HCT116 (cell line): ENCODE measurements at regions not wholly inside any gene's neighbourhood (a gene's known extent, or its start where the extent isn't known, plus 50 kb on each side); places are given as distances from the start of the nearest gene placed in this dataset.

Source experiments
- ATAC-seq: fragments of 200-7000 bp; cut with Tn5 transposase; 2 replicates; pipeline ENCODE4 v1.9.1; 2020; ENCODE audit warnings: mild to moderate bottlenecking, moderate library complexity
- BruUV-seq: library from RNA; stranded (reverse); fragments of 400-500 nt; replicated peaks from 2 replicates; lab custom pipeline; 2021; lab: Mats Ljungman, UMichigan
- CTCF ChIA-PET: fragments of 300-600 bp; sonication (Branson Sonifier 250); formaldehyde crosslinking; loops from one replicate; lab custom pipeline; 2021; ENCODE audit warnings: antibody characterized with exemption; lab: Charles Lee
- POLR2A ChIA-PET: fragments of 300-600, 350-600 bp; sonication (Branson Sonifier 250); formaldehyde crosslinking; loops from one replicate; lab custom pipeline; 2021; ENCODE audit warnings: antibody characterized with exemption; lab: Charles Lee
- RAD21 ChIA-PET, 2 experiments: fragments of 300-600 bp; sonication (Branson Sonifier 250); formaldehyde crosslinking; loops; one replicate each; lab custom pipeline; 2023; ENCODE audit warnings: low total read pairs in 2 of 2; ENCODE audit not compliant: uncharacterized antibody in 2 of 2, unreplicated experiment in 2 of 2, low non-redundant PET in 1 of 2; lab: Charles Lee
- DNase-seq: peaks from one replicate; pipeline ENCODE4 v3.0.0-alpha.2; 2010; ENCODE audit warnings: low read depth, low spot score
- H2AFZ ChIP-seq: fragments of 200-600 bp; shearing (Covaris generic), sonication (generic); 2 replicates; pipeline ENCODE4 v1.6.1; 2017; ENCODE audit warnings: low read depth, mixed run types, mixed read lengths, antibody characterized with exemption, low read length; ENCODE audit not compliant: poor library complexity, severe bottlenecking
- H3K27ac ChIP-seq: 2 replicates; pipeline ENCODE4 v1.5.1; 2012; ENCODE audit warnings: low read depth, low read length
- H3K27me3 ChIP-seq: fragments of 200-600 bp; sonication (generic); 2 replicates; pipeline ENCODE4 v1.6.1; 2016; ENCODE audit warnings: mixed run types, low read length, mixed read lengths; ENCODE audit not compliant: insufficient read depth
- H3K36me3 ChIP-seq, 2 experiments: fragments of 200-500 bp in 1 of 2; fragments of 200-600 bp in 1 of 2; sonication (Bioruptor generic) in 1 of 2; sonication (generic) in 1 of 2; 2 replicates each; pipeline versions ENCODE4 v1.5.1 to v1.6.1; 2014 to 2016; ENCODE audit warnings: low read length in 2 of 2, inconsistent platforms in 1 of 2, mixed read lengths in 1 of 2, mixed run types in 1 of 2; ENCODE audit not compliant: insufficient read depth in 2 of 2, control insufficient read depth in 1 of 2
- H3K4me1 ChIP-seq, 2 experiments: fragments of 200-600 bp in 1 of 2; sonication (generic) in 1 of 2; 2 replicates each; pipeline versions ENCODE4 v1.5.1 to v1.6.1; 2012 to 2017; ENCODE audit warnings: low read length in 2 of 2, inconsistent platforms in 1 of 2, mild to moderate bottlenecking in 1 of 2, mixed read lengths in 1 of 2, mixed run types in 1 of 2, moderate library complexity in 1 of 2; ENCODE audit not compliant: insufficient read depth in 2 of 2, control insufficient read depth in 1 of 2
- H3K4me2 ChIP-seq: fragments of 200-600 bp; sonication (generic); 2 replicates; pipeline ENCODE4 v1.6.1; 2017; ENCODE audit warnings: mixed run types, low read length, mixed read lengths
- H3K4me3 ChIP-seq, 2 experiments: fragments of 200-600 bp in 1 of 2; sonication (generic) in 1 of 2; replicated peaks in 1 of 2; 2 replicates each; pipeline ENCODE4 v1.5.1; 2011 to 2016; ENCODE audit warnings: low read length in 2 of 2, control low read depth in 1 of 2, low read depth in 1 of 2, mild to moderate bottlenecking in 1 of 2, mixed read lengths in 1 of 2, mixed run types in 1 of 2
- H3K79me2 ChIP-seq: fragments of 200-600 bp; sonication (generic); 2 replicates; pipeline ENCODE4 v1.6.1; 2017; ENCODE audit warnings: mild to moderate bottlenecking, mixed run types, low read length, moderate library complexity, mixed read lengths; ENCODE audit not compliant: insufficient read depth
- H3K9ac ChIP-seq: fragments of 200-600 bp; sonication (generic); 2 replicates; pipeline ENCODE4 v1.6.1; 2016; ENCODE audit warnings: low read length, mixed read lengths
- H3K9me2 ChIP-seq: fragments of 200-600 bp; sonication (generic), shearing (Covaris generic); 2 replicates; pipeline ENCODE4 v1.6.1; 2017; ENCODE audit warnings: mixed run types, mild to moderate bottlenecking, moderate library complexity; ENCODE audit not compliant: insufficient read depth
- H3K9me3 ChIP-seq, 2 experiments: fragments of 200-500 bp in 1 of 2; fragments of 200-600 bp in 1 of 2; sonication (Bioruptor generic) in 1 of 2; sonication (generic) in 1 of 2; 2 replicates each; pipeline ENCODE4 v1.6.1; 2014 to 2017; ENCODE audit warnings: low read length in 2 of 2, mixed read lengths in 2 of 2, inconsistent platforms in 1 of 2, low read depth in 1 of 2, mild to moderate bottlenecking in 1 of 2, mixed run types in 1 of 2, moderate library complexity in 1 of 2; ENCODE audit not compliant: control insufficient read depth in 1 of 2, insufficient read depth in 1 of 2
- H4K20me1 ChIP-seq: fragments of 200-600 bp; sonication (generic), shearing (Covaris generic); 2 replicates; pipeline ENCODE4 v1.6.1; 2017; ENCODE audit warnings: mixed run types, mild to moderate bottlenecking, moderate library complexity; ENCODE audit not compliant: insufficient read depth
- ATF3 ChIP-seq: IDR thresholded peaks from 2 replicates; pipeline ENCODE4 v1.6.1; 2012
- CBX3 ChIP-seq: IDR thresholded peaks from 2 replicates; pipeline ENCODE4 v1.6.1; 2012; ENCODE audit warnings: low read depth
- CEBPB ChIP-seq: IDR thresholded peaks from 2 replicates; pipeline ENCODE4 v1.6.1; 2012; ENCODE audit warnings: low read depth
- CTCF ChIP-seq, 3 experiments: fragments of 200-600 bp in 1 of 3; sonication (generic) in 1 of 3; IDR thresholded peaks in 2 of 3; conservative IDR thresholded peaks in 1 of 3; 2 replicates each; pipeline ENCODE4 v1.5.1; 2012 to 2017; ENCODE audit warnings: low read depth in 2 of 3, low read length in 2 of 3, antibody characterized with exemption in 1 of 3, borderline replicate concordance in 1 of 3, control low read depth in 1 of 3, mild to moderate bottlenecking in 1 of 3, mixed read lengths in 1 of 3, mixed run types in 1 of 3, moderate library complexity in 1 of 3; ENCODE audit not compliant: insufficient read depth in 1 of 3
- EGR1 ChIP-seq: IDR thresholded peaks from 2 replicates; pipeline ENCODE4 v1.6.1; 2012; ENCODE audit warnings: low read depth
- ELF1 ChIP-seq: IDR thresholded peaks from 2 replicates; pipeline ENCODE4 v1.6.1; 2012; ENCODE audit warnings: low read depth, borderline replicate concordance
- EZH2 ChIP-seq: fragments of 200-600 bp; sonication (generic); IDR thresholded peaks from 2 replicates; pipeline ENCODE4 v1.6.1; 2017; ENCODE audit warnings: antibody characterized with exemption, mixed run types
- EZH2phosphoT487 ChIP-seq: fragments of 200-600 bp; IDR thresholded peaks from 2 replicates; pipeline ENCODE4 v1.6.1; 2018; ENCODE audit warnings: antibody characterized with exemption, borderline replicate concordance
- JUND ChIP-seq: IDR thresholded peaks from 2 replicates; pipeline ENCODE4 v1.6.1; 2012
- POLR2A ChIP-seq: IDR thresholded peaks from 2 replicates; pipeline ENCODE4 v1.7.0; 2011; ENCODE audit warnings: borderline replicate concordance; ENCODE audit not compliant: insufficient read depth, insufficient read length; ENCODE audit errors: extremely low read depth
- POLR2AphosphoS5 ChIP-seq: IDR thresholded peaks from 2 replicates; pipeline ENCODE4 v1.6.1; 2011; ENCODE audit warnings: mild to moderate bottlenecking, low read depth, low read length, moderate library complexity
- RAD21 ChIP-seq: IDR thresholded peaks from 2 replicates; pipeline ENCODE4 v1.6.1; 2012; ENCODE audit warnings: low read depth, mild to moderate bottlenecking
- REST ChIP-seq: IDR thresholded peaks from 2 replicates; pipeline ENCODE4 v1.6.1; 2012; ENCODE audit warnings: low read depth
- SP1 ChIP-seq: IDR thresholded peaks from 2 replicates; pipeline ENCODE4 v1.6.1; 2012; ENCODE audit warnings: low read depth
- SRF ChIP-seq: IDR thresholded peaks from 2 replicates; pipeline ENCODE4 v1.6.1; 2012; ENCODE audit warnings: low read depth
- TCF7L2 ChIP-seq: IDR thresholded peaks from 2 replicates; pipeline ENCODE4 v1.7.0; 2011; ENCODE audit warnings: borderline replicate concordance, inconsistent platforms; ENCODE audit not compliant: insufficient read depth, insufficient read length; ENCODE audit errors: extremely low read depth
- YY1 ChIP-seq: IDR thresholded peaks from 2 replicates; pipeline ENCODE4 v1.6.1; 2011; ENCODE audit warnings: low read length, low read depth, moderate library complexity, mild to moderate bottlenecking; ENCODE audit not compliant: insufficient replicate concordance; ENCODE audit errors: extremely low read depth
- ZFX ChIP-seq: fragments of 450-650 bp; IDR thresholded peaks from 2 replicates; pipeline ENCODE4 v1.6.1; 2017
- ZNF274 ChIP-seq: fragments of 200-500 bp; sonication (Bioruptor generic); IDR thresholded peaks from 2 replicates; pipeline ENCODE4 v1.6.1; 2014; ENCODE audit warnings: mild to moderate bottlenecking, low read depth, low read length, inconsistent platforms
- intact Hi-C: fragments of 100-400 bp; cut with micrococcal nuclease; formaldehyde crosslinking; loops from 2 replicates; pipeline ENCODE4 v1.10.0; 2022

GRCh38 chr4:101441446-101441845, 94.1 kb upstream of the PPP3CA start (continued):
- TF ChIP-seq POLR2A: no peak
- TF ChIP-seq JUND: no peak
- TF ChIP-seq POLR2AphosphoS5: no peak
- no peak for TF ChIP-seq ZFX
- TF ChIP-seq ATF3: no peak
- TF ChIP-seq SRF: no peak
- no peak for TF ChIP-seq EZH2phosphoT487
- TF ChIP-seq RAD21: no peak
- TF ChIP-seq TCF7L2: no peak
- TF ChIP-seq EZH2: no peak
- no peak for TF ChIP-seq ELF1
- TF ChIP-seq CBX3: no peak
- TF ChIP-seq ZNF274: no peak

- ATAC-seq (no peak), DNase-seq (no peak)
- no TSS peak for BruUV-seq
- Histone ChIP-seq H2AFZ (peak overlapping the region; percentile 31), H3K9me2 (no peaks in the 10 kb centered on the region), H3K4me3 (no peak overlapping the region), H4K20me1 (no peaks in the 10 kb centered on the region), H3K4me1 (no peaks in the 10 kb centered on the region), H3K9me3 (no peaks in the 10 kb centered on the region), H3K27me3 (no peaks in the 10 kb centered on the region), H3K36me3 (no peaks in the 10 kb centered on the region), H3K27ac (no peak overlapping the region), H3K4me2 (no peak overlapping the region), H3K79me2 (no peaks in the 10 kb centered on the region), H3K9ac (no peak overlapping the region)
- ChIA-PET POLR2A (no interaction called here), CTCF (no interaction called here), RAD21 (interaction anchor here in 1 of 2 experiments (0.7 kb wide), 1 partner anchor 91 kb away, joined by 3 read pairs; no protein-coding TSS in a partner anchor)
- intact Hi-C loops: no loop called here
- TF ChIP-seq YY1: no peak
- no peak for TF ChIP-seq REST
- TF ChIP-seq CTCF (IDR thresholded peaks at IDR 0.05 in 2 of 3, conservative IDR thresholded peaks at IDR 0.05 in 1 of 3; ENCODE audit: borderline replicate concordance in 1 of 3, insufficient read depth in 1 of 3, low read depth in 2 of 3, low read length in 2 of 3): no peak
- TF ChIP-seq SRF: no peak
- TF ChIP-seq EGR1: no peak
- TF ChIP-seq RAD21: no peak
- no peak for TF ChIP-seq EZH2
- no peak for TF ChIP-seq ATF3
- TF ChIP-seq ELF1: no peak
- no peak for TF ChIP-seq SP1
- TF ChIP-seq CEBPB: no peak
- TF ChIP-seq JUND: no peak
- no peak for TF ChIP-seq CBX3
Measured at GRCh38 chr4:101439926-101440325, 92.6 kb upstream of the PPP3CA start.
